TTC549 (cell line): ENCODE measurements at regions not wholly inside any gene's neighbourhood (a gene's known extent, or its start where the extent isn't known, plus 50 kb on each side); places are given as distances from the start of the nearest gene placed in this dataset.
"Not testable (repeated sequence)": the region's sequence is repeated elsewhere in the genome, so short reads cannot be mapped to it uniquely, and the experiment has no call there.

Experiments used
- FAIRE-seq: peaks from 2 replicates; lab custom pipeline; 2012; peaks lifted over from hg19 to GRCh38; lab: Jason Lieb, UNC

DNA sequence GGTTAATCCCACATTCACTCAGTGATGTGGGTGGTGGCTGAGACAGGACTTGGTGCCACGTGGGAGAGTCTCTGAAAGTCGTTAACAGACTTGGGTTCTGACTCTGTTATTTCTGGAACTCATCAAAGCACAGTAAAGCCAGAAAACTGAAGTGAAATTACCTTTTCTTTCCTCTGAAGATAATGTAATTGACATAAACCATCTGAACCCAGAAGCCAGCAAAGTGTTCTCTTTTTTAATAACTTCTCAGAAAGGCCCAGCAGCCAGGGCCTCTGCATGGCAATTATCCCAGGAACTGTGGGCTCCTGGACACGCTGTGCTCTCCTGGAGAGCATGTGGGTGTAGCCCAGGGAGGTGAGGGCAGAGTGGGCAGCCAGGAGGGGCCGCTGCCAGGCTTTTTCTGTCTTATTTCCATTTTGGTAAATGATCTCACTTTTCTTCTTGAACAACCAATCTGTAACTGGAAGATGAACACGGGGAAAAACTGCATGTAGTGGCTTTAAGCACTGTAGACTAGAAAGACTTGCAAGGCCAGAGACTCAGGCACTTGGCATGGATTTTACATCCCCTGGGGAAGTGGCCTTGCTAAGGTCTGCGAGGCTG is 444.1 kb upstream of the TMEM132C start:
- FAIRE-seq: no peak

GRCh38 chr12:127823801-127824200 is 443.2 kb upstream of the TMEM132C start:
- FAIRE-seq: no peak

GRCh38 chr12:127829281-127830064 is 437.5 kb upstream of the TMEM132C start:
- no peak for FAIRE-seq

DNA sequence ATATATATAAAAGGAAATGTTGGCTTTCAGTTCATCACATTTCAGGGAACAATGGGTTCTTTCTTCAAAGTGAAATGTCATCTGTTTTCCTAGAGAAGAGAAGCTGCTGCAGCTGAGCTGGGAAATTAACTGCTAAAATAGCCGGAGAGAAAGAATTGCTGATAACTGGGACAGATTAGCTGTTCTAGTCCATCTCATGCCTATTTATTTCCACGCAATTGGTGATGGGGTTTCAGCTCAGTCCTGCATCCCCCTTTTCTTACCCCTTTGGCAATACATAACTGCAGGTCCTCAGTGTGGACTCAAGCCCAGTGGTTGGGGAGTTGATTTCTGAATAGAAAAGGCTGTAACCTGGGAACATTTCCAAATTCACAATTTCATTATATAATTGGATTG is 436.9 kb upstream of the TMEM132C start:
- FAIRE-seq: no peak

GRCh38 chr12:127830730-127831129 is 436.2 kb upstream of the TMEM132C start:
- no peak for FAIRE-seq

DNA sequence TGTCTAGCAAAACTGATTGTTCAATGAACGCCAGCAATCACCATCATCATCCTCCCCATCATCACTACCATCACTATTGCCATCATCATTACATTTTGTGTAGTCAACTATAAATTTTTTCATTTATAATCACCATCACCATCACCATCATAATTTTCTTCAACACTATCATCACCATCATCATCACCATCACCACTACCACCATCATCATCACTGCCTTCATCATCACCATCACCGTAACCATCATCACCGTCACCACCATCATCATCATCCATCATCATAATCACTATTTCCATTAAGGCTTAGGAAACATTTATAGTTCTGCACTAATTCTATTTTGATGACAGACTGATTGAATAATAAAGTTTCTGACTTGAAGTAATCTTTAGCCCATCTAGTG is 434.8 kb upstream of the TMEM132C start:
- FAIRE-seq: no peak

GRCh38 chr12:127836802-127837201 is 430.2 kb upstream of the TMEM132C start:
- not testable (repeated sequence) for FAIRE-seq

DNA sequence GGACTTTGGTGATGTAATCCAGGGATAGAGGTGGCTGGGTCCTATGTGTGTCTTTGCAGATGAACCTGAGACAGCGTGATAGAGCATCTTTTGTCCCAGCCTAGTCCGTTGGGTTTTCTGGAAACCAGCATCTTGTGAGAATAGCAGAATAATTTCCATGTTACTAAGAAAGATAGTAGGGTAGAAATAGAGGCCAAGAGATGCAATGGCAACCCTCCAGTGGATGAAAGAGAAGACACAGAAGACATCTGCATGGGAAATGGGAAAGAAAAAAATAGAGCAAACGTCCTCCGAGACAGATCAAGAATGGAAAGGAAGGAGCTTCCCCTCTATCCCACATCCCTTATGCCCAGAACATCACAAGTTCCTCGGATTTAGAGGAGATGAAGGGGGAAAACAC is 409.3 kb upstream of the TMEM132C start:
- FAIRE-seq: no peak

DNA sequence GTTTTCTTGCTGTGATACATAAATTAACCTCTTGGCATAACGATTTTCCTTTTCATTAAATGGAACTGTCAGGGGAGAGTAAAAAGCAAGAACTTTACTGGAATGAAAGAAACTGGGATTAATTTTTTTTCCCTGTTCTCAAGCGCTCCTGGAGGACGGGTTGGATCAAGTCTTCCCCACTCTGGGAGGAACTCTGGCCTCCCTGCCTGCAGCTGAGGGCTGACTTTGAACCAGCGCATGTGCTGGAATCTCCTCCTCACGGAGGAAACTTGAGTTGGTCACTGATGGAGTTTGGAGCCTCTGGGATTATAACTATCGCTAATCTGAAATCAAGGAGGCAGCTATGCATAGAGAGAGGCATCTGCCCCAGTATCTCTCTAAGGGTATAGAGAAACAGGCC is 406.4 kb upstream of the TMEM132C start:
- no peak for FAIRE-seq

GRCh38 chr12:127861406-127861805 is 405.6 kb upstream of the TMEM132C start:
- no peak for FAIRE-seq

DNA sequence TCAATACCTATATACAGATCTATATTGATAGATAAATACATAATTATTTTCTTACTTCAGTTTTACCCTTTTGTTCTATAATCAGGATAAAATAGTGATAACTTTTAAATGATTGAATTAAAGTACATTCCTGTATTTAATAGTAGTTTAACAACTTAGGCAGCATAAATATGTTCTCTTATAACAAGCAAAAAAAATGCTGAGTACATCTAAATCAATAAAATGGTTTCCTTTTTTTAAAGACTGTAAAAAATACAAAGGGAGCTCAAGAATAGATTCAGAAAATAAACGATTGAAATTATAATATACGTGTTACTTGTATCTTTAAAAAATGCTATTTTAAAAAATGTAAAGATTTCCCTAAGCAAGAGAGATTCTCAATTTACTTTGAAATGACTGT is 393.7 kb upstream of the TMEM132C start:
- no peak for FAIRE-seq

GRCh38 chr12:127881371-127882140 is 385.4 kb upstream of the TMEM132C start:
- no peak for FAIRE-seq

GRCh38 chr12:127883013-127883412 is 384.0 kb upstream of the TMEM132C start:
- FAIRE-seq: no peak

DNA sequence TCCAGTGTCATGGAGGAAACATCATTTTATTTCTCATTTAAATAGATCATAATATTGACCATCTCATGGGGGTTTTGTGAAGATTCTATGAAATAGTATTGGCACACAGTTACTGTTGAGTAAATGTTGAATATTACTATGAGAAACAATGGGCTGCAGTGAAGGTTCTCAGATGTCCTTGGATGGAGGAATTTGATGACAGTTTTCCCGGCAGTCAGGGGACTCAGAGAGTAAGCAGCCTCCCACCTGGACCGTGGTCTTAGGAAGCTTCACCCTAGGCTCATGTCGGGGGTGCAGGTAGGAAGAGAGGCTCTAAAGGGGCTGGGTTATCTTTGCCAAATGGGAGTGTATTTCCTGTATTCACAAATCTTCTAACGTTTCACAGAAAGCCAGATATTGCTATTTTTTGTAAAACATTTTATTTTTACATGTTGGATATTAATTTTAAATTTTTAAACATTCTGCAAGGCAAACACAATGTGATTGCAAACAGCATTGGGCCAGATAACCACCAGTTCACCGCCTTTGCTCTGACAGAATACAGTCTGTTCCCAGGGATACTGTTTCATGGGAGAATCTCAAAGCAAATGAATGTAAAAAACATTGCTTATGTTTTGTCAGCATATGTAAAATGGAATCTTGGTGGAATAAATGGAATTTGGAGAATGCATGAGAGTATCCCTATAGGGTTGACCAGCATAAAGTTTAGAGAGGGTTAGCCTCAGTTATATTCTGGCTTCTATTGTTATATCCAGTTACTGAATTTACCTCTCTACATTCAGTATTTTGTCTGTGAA is 380.8 kb upstream of the TMEM132C start:
- no peak for FAIRE-seq

DNA sequence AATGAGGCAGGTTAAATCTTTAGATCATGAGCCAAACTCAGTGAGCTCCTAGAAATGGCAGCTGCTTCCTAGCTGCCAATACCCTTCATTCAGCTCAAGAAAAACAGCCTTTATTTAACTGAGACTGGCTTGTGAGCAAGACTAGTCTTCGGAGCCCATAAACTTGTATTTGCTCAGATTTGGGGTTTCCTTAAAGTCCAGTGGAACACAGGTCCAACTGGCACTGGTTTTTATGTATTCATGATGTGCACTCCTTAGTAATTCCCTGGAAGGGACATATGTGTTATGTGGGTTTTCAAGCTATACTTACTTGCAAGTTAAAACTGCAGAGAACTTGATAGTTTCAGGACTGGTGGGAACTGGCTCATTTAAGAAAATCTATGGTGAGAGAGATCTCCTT is 380.1 kb upstream of the TMEM132C start:
- no peak for FAIRE-seq

- no peak for FAIRE-seq
Measured at GRCh38 chr12:127888943-127889719, 377.8 kb upstream of the TMEM132C start.

- no peak for FAIRE-seq
Measured at GRCh38 chr12:127893895-127894609, 372.9 kb upstream of the TMEM132C start.

DNA sequence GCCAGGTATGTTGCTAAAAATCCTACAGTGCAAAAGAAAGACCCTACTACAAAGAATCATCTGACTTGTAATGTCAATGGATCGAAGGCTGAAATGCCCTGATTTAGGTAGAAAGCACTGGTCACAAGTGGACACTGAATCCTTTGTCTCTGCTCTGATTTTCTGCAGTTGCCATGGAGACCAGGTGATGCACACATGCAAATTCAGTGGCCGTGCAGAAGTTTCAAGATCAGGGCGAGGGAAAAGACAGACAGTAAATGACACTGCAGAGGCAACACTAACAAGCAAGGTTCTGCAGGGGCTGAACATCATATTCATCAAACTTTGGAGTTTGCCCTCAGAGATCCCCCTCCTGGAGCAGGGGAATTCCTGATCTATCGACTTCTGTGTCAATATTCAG is 370.3 kb upstream of the TMEM132C start:
- no peak for FAIRE-seq

DNA sequence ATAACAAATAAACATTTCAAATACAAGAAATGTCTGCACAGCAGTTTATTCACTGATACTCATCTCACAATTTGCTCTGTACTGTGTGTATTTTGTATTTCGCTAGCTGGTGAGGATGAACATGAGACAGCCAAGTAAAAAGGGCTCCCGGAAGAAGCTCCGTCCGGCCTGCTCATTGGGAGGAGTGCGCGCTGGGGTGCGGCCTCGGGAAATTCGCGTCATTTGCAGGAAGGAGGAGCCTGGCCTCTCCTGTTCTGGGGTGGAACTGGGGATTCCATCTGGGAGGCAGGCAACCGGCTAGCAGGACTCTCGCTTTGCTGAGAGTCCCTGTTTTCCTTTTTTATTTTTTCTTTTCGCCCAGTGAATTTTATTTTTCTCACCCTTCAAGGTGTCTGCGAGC is 368.4 kb upstream of the TMEM132C start:
- FAIRE-seq: no peak

GRCh38 chr12:127899971-127900370 is 367.0 kb upstream of the TMEM132C start:
- FAIRE-seq: no peak

GRCh38 chr12:127900386-127900785 is 366.6 kb upstream of the TMEM132C start:
- no peak for FAIRE-seq
